Neutrophil (primary cell): ENCODE measurements at regions not wholly inside any gene's neighbourhood (a gene's known extent, or its start where the extent isn't known, plus 50 kb on each side); places are given as distances from the start of the nearest gene placed in this dataset.

ENCODE experiments used
- H3K27ac ChIP-seq: fragments of 200-600 bp; sonication (generic); 2 replicates; pipeline ENCODE4 v1.5.1; 2016; ENCODE audit warnings: mild to moderate bottlenecking, moderate library complexity
- H3K27me3 ChIP-seq: fragments of 200-600 bp; sonication (generic); 2 replicates; pipeline ENCODE4 v1.6.0; 2016; ENCODE audit warnings: mild to moderate bottlenecking
- H3K36me3 ChIP-seq: fragments of 200-600 bp; sonication (generic); 2 replicates; pipeline ENCODE4 v1.5.1; 2017
- H3K4me1 ChIP-seq, 2 experiments: fragments of 200-600 bp in 1 of 2; sonication (generic) in 1 of 2; 1 replicate in 1 of 2; 2 replicates in 1 of 2; pipeline versions ENCODE4 v1.5.1 to v1.6.1; 2013 to 2016; ENCODE audit warnings: low read depth in 1 of 2, low read length in 1 of 2, mild to moderate bottlenecking in 1 of 2, moderate library complexity in 1 of 2; ENCODE audit not compliant: control insufficient read depth in 1 of 2, insufficient read depth in 1 of 2
- H3K4me3 ChIP-seq, 2 experiments: fragments of 200-600 bp in 1 of 2; sonication (generic) in 1 of 2; 1 replicate in 1 of 2; 2 replicates in 1 of 2; pipeline ENCODE4 v1.5.1; 2013 to 2016; ENCODE audit warnings: low read depth in 1 of 2, low read length in 1 of 2, mild to moderate bottlenecking in 1 of 2, moderate library complexity in 1 of 2
- H3K9me3 ChIP-seq: fragments of 200-600 bp; sonication (generic); 2 replicates; pipeline ENCODE4 v1.5.1; 2016
- TF ChIP-seq, protein P1 (sequence below): fragments of 200-600 bp; sonication (generic); IDR thresholded peaks from 2 replicates; pipeline ENCODE4 v1.5.1; 2016; ENCODE audit warnings: antibody characterized with exemption

DNA sequence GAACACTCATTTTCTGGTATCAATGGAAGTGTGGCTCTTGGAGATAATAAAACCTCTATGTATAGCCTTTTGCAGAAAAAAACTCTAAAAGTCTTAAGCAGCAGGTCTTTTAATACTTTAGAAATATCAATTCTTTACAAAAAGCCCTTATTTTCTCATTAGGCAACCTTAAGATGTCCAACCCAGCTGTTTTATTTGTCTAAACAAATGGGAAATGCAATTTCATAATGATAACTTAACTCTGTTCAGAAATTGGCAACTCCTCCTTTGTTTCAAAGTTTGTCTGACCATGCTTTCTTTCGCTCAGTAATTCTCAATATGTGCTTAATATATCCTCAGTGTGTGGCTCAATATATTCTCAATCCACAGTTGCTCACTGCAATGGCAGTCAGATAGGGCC is 196.5 kb upstream of the VEGFC start:
- no peaks in the 10 kb centered on the region for H3K4me1 ChIP-seq
- H3K9me3 ChIP-seq: no peaks in the 10 kb centered on the region
- no peaks in the 10 kb centered on the region for H3K27me3 ChIP-seq
- no peaks in the 10 kb centered on the region for H3K36me3 ChIP-seq
- H3K4me3 ChIP-seq: no peak overlapping the region
- TF ChIP-seq, protein P1, sequence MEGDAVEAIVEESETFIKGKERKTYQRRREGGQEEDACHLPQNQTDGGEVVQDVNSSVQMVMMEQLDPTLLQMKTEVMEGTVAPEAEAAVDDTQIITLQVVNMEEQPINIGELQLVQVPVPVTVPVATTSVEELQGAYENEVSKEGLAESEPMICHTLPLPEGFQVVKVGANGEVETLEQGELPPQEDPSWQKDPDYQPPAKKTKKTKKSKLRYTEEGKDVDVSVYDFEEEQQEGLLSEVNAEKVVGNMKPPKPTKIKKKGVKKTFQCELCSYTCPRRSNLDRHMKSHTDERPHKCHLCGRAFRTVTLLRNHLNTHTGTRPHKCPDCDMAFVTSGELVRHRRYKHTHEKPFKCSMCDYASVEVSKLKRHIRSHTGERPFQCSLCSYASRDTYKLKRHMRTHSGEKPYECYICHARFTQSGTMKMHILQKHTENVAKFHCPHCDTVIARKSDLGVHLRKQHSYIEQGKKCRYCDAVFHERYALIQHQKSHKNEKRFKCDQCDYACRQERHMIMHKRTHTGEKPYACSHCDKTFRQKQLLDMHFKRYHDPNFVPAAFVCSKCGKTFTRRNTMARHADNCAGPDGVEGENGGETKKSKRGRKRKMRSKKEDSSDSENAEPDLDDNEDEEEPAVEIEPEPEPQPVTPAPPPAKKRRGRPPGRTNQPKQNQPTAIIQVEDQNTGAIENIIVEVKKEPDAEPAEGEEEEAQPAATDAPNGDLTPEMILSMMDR: no peak
- H3K27ac ChIP-seq: no peak overlapping the region

DNA sequence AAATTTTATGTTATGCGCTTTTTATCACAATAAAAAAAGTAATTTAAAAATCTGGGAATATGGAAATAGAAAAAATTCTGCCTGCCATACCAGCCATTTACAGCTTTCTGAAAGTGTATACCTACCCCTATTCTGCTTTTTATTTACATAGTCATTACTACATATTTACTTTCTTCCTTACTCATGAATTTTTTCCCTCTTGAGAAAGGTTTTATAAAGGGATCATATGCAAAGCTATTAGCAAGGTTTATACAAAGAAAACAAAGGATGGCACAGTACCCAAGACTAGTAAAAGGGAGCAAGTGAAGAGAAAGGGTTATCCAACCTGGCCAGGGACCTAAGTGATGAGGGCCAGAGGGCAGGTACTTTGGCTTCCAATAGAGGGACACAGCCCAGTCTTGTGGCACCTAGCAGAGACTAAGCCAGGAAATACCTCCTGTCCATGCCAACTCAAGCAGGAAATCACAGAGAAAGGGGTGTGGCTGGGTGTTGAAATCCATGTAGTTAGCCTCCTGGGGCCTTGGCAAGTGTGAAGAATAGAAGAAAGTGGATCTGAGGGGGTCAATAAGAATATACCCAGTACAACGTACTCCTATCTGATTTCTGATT is 207.3 kb upstream of the VEGFC start:
- no peaks in the 10 kb centered on the region for H3K4me1 ChIP-seq
- TF ChIP-seq, protein P1: no peak
- H3K4me3 ChIP-seq: no peak overlapping the region
- no peaks in the 10 kb centered on the region for H3K36me3 ChIP-seq
- H3K27ac ChIP-seq: no peak overlapping the region
- H3K27me3 ChIP-seq: no peaks in the 10 kb centered on the region
- H3K9me3 ChIP-seq: no peaks in the 10 kb centered on the region

DNA sequence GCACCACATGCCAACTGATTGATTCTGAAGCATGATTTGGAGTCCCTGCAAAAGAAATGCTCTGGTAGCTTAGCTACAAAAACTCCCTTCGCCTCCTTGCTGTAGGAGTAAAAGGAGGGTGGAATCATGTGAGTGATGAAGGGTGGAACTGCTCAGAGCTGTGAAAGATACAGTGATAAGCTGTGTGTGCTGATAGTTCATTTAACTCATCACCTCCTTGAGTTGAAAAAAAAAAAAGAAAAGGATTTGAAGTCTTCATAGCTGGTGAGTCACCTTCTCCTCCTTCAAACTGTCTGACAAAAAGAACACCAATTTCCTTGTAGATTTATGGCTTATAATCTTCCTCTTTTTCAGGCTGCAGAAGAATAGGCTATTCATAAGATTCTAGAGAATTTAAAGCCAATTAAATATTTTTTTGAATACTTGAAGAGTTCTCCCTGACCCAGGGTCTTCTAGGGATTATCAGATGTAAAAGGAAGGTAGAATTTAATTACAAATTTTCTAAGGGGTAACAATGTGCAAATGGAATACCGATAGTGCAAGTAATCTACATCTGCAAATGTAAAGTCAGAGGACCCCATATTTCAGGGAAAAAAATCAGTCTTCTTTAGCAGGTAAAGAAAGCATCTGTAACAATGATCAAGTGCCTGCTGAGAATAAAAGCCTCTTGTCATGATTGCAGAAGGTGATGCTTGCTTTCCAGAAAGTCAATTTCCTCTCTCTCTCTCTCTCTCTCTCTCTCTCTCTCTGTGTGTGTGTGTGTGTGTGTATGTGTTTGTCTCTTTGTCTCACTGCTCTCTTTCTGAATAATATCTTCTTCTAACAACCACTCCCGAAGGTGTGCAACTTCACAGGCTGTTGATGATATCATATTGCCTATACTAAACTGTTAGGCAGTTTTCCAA is 208.8 kb upstream of the VEGFC start:
- Histone ChIP-seq H3K9me3 (no peaks in the 10 kb centered on the region), H3K27me3 (no peaks in the 10 kb centered on the region), H3K36me3 (no peaks in the 10 kb centered on the region), H3K4me3 (no peak overlapping the region), H3K4me1 (no peaks in the 10 kb centered on the region), H3K27ac (no peak overlapping the region)
- TF ChIP-seq, protein P1: no peak

DNA sequence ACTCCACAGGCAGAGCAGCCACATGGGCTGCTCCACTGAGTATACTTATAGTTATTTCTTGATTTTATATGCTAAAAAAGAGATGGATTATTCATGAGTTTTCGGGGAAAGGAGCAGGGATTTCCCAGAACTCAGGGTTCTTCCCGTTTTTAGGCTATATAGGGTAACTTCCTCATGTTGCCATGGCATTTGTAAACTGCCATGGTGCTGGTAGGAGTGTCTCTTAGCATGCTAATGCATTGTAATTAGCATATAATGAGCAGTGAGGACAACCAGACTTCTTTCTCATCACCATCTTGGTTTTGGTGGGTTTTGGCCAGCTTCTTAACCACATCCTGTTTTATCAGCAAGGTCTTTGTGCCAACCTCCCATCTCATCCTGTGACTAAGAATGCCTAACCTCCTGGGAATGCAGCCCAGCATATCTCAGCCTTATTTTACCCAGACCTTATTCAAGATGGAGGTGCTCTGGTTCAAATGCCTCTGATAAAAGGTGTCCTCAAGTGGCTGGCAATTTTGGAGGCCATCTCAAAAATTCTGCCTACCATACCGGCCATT is 213.0 kb upstream of the VEGFC start:
- TF ChIP-seq, protein P1: no peak
- Histone ChIP-seq H3K36me3 (no peaks in the 10 kb centered on the region), H3K4me1 (no peaks in the 10 kb centered on the region), H3K4me3 (no peak overlapping the region), H3K9me3 (no peaks in the 10 kb centered on the region), H3K27ac (no peak overlapping the region), H3K27me3 (no peaks in the 10 kb centered on the region)

DNA sequence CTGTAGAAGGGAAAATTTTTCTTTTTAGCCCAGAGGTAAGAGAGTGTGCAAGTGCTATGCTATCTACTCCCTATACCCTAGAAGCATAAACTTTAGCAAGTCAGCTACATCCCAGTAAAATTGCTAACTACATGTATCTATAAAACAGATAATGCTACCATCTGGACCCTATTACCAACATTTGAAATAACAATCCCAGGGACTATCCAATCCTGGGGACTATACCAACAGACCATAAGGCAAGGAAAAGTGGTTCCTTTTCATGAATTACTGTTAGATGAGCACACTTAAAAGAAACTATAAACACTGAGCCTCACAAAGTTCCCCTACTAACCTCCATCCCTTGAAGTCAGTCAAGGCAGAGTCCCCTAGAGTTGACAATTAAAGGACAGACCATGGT is 213.6 kb upstream of the VEGFC start:
- H3K27me3 ChIP-seq: no peaks in the 10 kb centered on the region
- H3K27ac ChIP-seq: no peak overlapping the region
- H3K36me3 ChIP-seq: no peaks in the 10 kb centered on the region
- TF ChIP-seq, protein P1: no peak
- no peak overlapping the region for H3K4me3 ChIP-seq
- no peaks in the 10 kb centered on the region for H3K4me1 ChIP-seq
- H3K9me3 ChIP-seq: no peaks in the 10 kb centered on the region
